ENCODE measurements at regions not wholly inside any gene's neighbourhood (a gene's known extent, or its start where the extent isn't known, plus 50 kb on each side); places are given as distances from the start of the nearest gene placed in this dataset.

- TF ChIP-seq E2F5 (CRISPR knock-in tag; IDR thresholded peaks at IDR 0.05), result no peak
Observed at GRCh38 chr10:4197676-4198075, 412.7 kb upstream of the KLF6 start (continued).

GRCh38 chr10:4196771-4197390 is 411.9 kb upstream of the KLF6 start:
- no peaks in the 10 kb centered on the region for H3K36me3 Mint-ChIP-seq
- H3K27ac Mint-ChIP-seq, result no peak overlapping the region
- H3K4me1 Mint-ChIP-seq, result no peaks in the 10 kb centered on the region
- ATAC-seq (no peak), DNase-seq (ENCODE audit: low spot score) (no peak)
- H3K27me3 Mint-ChIP-seq (ENCODE audit: low read depth), result no peaks in the 10 kb centered on the region; the same call in 1 of the 2 replicates
- ChIA-PET CTCF (no interaction called here), POLR2A (no interaction called here)
- no peak for TF ChIP-seq ETV6 (CRISPR knock-in tag; IDR thresholded peaks at IDR 0.05)
- no peak for TF ChIP-seq E2F1 (CRISPR knock-in tag; IDR thresholded peaks at IDR 0.05)
- no peak for TF ChIP-seq USF1 (CRISPR knock-in tag; IDR thresholded peaks at IDR 0.05)
- no peak for TF ChIP-seq HMGA2 (CRISPR knock-in tag; IDR thresholded peaks at IDR 0.05)
- no peak for TF ChIP-seq ATF2 (CRISPR knock-in tag; IDR thresholded peaks at IDR 0.05; ENCODE audit: borderline replicate concordance, low read depth)
- TF ChIP-seq JUN (CRISPR knock-in tag; IDR thresholded peaks at IDR 0.05), result no peak
- no peak for TF ChIP-seq ATF1 (CRISPR knock-in tag; IDR thresholded peaks at IDR 0.05)
- no peak for TF ChIP-seq SOX15 (CRISPR knock-in tag; IDR thresholded peaks at IDR 0.05)
- TF ChIP-seq PREB (CRISPR knock-in tag; IDR thresholded peaks at IDR 0.05; ENCODE audit: borderline replicate concordance), result no peak
- TF ChIP-seq ZSCAN18 (CRISPR knock-in tag; IDR thresholded peaks at IDR 0.05), result no peak
- TF ChIP-seq FOXP1 (CRISPR knock-in tag; IDR thresholded peaks at IDR 0.05; ENCODE audit: borderline replicate concordance), result no peak
- no peak for TF ChIP-seq CREM (CRISPR knock-in tag; IDR thresholded peaks at IDR 0.05)
- TF ChIP-seq IRF1 (CRISPR knock-in tag; IDR thresholded peaks at IDR 0.05), result no peak
- TF ChIP-seq RORB (CRISPR knock-in tag; IDR thresholded peaks at IDR 0.05), result no peak
- TF ChIP-seq IRF2 (CRISPR knock-in tag; IDR thresholded peaks at IDR 0.05; ENCODE audit: borderline replicate concordance, low read depth), result no peak
- no peak for TF ChIP-seq GRHL2 (CRISPR knock-in tag; IDR thresholded peaks at IDR 0.05; ENCODE audit: insufficient replicate concordance, severe bottlenecking)
- no peak for TF ChIP-seq ZNF121 (CRISPR knock-in tag; IDR thresholded peaks at IDR 0.05)
- TF ChIP-seq NFE2L1 (CRISPR knock-in tag; IDR thresholded peaks at IDR 0.05), result no peak
- no peak for TF ChIP-seq CTCF (IDR thresholded peaks at IDR 0.05)
- H3K4me3 Mint-ChIP-seq, result no peak overlapping the region
- no peaks in the 10 kb centered on the region; the same call in 1 of the 2 replicates for H3K9me3 Mint-ChIP-seq
